Left hindlimb (tissue), 1 donor: ENCODE measurements at regions not wholly inside any gene's neighbourhood (a gene's known extent, or its start where the extent isn't known, plus 50 kb on each side); places are given as distances from the start of the nearest gene placed in this dataset.
A peak's percentile ranks its signal among the peaks of the same experiment; 100 is the strongest.
"Not testable (repeated sequence)": the region's sequence is repeated elsewhere in the genome, so short reads cannot be mapped to it uniquely, and the experiment has no call there.

Experiments
- DNase-seq: peaks from one replicate; pipeline ENCODE4 v3.0.0-alpha.2; 2018

DNA sequence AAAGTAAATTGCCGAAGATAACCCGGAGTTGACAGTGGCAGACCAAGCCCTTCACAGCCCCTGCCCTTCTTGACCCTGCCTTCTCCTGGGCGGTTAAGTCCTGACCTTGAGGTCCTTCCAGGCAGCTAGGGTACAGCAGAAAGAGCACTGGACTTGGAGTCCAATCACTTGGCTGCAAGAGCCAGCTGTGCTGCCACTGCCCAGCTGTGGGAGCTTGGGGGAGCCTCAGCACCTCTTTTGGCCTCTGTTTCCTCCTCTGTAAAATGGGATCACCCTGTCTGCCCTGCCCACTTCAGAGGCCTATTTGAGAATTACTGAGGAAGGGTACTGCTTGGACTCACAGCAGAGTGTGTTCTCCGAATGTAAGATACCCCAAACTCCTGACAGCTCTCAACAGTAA is 66.2 kb upstream of the SMAD6 start:
- DNase-seq: no peak

DNA sequence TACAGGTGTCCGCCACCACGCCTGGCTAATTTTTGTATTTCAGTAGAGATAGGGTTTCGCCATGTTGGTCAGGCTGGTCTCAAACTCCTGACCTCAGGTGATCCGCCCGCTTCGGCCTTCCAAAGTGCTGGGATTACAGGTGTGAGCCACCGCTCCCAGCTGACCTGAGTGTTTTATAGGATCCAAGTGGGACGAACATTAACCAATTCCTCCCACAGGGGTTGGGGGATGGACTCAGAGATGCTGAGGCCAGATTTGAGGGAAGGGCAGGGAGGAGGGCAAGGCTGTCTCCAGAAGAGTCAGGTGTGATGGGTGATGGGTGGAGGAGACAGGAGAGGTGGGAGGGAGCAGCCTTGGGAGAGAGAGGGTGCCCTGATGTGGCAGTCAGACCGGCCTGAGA is 65.0 kb upstream of the SMAD6 start:
- not testable (repeated sequence) for DNase-seq

DNA sequence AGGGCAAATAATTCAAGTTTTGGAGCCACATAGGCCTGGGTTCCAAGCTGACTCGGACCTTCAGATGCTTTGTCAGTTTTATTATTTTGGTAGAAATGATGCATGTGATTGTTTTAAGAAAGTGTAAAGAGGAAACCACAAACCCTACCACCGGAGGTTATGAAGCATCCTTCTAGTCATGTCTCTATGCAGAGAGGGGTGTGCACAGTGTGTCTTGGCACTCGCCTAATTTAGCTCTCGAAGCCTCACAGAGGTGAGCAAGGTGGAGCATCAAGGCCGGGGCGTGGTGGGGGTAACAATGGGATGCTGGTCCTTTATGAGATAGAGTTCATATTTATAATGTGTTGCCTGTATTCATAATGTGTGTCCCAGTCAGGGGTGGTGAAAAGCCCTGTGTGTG is 63.7 kb upstream of the SMAD6 start:
- no peak for DNase-seq

DNA sequence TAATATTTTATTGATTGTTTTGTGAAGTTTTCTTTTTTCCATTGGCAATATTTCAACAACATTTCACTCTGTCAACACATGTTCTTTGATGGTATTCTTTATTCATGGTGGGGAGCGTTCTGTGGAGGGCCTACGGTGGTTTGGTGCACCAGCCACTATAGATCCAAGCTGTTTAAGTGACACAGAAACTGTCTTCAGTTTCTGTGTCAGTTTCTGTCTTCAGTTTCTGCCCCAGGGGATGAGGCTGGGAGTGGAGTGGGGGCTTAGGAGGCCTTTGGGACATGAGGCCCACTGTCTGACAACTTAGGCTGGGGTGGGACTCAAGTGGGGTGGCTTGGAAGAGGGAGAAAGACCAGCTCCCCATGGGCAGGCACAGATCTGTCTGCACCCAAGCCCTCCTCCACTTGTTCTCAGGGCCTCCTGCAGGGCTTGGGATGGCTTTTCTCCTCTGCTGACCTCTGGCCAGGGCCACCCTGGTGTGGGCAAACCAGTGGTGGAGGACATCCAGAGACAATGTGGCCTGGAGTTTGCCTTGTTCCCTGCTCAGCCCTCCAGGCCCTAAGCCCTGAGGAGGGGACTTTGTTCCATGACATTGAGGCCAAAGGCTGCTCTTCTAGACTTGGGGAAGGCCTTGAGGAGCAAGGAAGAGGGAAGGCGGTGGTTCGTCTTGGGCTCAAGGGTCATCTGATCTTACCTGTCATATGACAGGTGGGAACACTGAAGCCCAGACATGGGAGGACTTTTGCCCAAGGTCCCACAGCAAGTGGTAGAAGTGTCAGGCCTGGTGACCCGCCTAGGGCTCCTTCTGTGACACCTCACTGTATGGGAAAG is 60.3 kb upstream of the SMAD6 start:
- DNase-seq: no peak

DNA sequence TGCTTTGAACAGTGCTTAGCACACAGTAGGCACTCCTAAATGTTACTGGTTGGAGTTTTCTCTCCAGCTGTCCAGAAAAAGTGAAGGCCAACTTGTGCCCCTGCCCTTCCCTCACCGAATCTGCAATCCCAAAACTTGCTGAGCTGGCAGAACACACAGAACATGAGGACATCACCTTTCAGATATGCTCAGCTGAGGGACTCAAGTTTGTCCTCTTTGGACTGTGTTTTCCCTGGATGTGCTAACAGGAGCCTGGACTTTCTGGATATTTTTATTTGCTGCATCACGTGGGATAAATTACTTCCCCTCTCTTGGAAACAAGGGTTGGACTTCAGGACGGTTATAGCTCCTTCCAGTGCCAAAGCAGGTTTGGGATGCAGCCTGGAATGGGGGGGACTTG is 59.5 kb upstream of the SMAD6 start:
- no peak for DNase-seq

DNA sequence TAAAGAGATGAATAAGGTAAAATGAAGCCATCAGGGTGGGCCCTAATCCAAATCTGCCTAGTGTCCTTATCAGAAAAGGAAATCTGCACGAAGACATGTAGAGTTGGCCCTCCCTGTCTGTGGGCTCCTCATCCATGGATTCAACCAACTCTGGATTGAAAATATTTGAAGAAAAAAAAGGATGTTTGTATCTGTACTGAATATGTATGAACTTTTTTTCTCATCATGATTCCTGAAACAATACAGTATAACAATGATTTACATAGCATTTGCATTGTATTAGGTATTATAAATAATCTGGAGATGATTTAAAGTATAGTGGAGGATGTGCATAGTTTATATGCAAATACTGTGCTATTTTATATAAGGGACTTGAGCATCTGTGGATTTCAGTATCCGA is 59.0 kb upstream of the SMAD6 start:
- DNase-seq: no peak

DNA sequence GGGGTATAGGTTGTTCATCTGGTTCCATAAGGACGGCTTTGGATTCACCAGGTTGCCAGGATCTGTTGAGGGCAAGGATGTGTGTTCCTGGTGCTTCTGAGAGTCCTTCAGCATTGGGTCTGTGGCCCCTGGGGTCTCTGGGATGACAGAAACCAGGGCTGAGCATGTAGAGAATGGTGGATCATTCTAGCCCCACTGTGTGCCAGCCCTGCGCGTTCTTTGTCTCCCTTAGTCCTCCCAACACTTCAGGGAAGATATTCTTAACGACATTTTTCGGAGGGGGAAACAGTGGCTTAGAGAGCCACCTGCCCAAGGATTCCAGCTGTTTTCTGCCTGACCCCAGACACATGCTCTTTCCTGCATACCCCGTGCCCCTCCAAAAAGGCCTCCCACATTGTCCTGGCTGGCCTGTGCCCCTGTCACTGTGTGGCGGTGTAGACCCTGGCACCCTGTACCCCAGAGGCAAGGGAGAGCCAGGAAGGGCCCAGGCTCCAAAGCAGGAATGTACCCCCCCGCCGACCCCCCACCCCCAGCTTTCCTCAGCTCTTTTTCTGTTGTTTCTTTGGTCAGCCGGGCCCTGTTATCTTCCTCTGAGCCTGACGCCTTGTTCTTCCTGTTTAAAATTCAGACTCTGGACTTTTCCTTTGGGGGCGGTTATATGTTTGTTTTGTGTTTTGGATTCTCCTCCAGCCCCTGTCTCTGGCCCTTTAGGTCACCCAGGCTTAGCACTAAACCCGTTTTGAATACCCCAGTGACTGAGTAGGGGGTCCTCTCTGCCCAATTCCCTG is 57.8 kb upstream of the SMAD6 start:
- no peak for DNase-seq

DNA sequence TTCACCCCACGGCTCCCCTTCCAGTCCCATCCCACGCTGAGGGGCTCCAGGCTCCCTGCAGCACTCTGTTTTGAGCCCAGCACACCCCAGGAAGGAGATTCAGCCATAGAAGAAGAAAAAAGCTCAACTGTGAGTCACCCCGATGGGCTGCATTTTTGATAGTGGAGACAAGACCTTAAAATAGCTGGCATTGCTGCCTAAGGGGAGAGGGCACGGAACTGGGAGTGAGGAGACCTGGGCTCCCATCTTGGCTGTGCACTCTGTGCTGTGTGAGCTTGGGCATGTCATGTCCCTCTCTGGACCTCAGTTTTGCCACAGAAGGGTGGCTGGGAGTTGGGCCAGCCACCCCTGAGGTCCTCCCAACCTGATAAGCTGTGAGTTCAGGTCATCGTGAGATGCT is 57.2 kb upstream of the SMAD6 start:
- DNase-seq: no peak

DNA sequence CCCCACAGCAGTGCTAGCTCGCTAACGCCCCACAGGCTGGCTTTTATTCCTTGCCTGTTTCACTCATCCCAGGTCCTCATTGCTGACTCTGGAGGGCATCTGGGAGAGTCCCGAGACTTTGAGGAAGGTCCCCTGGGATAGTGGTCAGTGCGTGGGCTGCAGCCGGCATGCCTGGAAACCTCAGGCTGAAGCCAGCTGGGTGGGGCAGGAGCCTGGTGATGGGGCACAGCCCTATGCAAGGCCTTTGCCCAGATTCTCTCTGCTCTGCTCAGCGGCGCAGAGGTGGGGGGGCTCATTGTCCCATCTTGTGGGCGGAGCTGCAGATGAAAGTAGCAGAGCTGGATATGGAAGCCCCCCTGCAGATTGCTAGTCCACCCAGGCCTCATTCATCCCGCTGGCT is 55.7 kb upstream of the SMAD6 start:
- peak; percentile 59 for DNase-seq

DNA sequence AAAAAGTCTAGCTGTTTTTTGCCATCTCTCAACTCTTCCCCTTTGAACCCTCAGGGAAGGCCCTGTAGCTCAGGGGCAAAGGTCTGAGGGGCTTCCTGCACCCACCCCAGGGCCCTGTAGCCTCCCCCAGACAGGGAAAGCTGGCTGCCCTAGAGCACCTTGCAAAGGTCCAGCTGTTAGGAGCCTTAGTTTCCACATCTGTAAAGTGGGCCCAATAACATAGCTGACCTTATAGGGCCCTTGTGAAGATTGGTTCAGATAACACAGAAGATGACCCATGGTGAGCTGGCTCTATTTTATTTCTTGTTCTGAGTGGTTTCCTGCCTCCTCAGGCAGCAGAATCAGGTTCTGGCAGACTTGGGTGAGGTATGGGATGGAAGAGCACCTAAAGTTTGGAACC is 55.2 kb upstream of the SMAD6 start:
- DNase-seq: no peak

DNA sequence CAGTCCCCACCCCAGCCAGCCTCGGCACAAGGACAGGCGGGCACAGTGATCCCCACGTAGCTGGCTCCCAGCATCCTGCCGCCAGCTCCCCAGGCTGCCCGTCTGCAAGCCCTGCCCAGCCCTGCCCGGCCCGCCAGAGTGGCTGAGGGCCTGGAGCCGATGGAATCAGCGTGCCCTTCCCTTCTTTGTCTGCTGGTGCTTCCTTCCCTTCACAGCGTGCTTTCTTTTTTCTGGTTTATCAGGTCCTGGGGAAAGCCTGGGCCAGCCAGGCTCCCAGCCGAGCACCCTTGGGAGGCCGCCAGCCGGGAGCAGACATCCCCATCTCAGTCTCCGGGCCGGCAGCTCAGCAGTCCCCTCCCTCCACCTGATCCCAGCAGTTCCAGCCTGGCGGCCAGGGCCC is 54.7 kb upstream of the SMAD6 start:
- no peak for DNase-seq

DNA sequence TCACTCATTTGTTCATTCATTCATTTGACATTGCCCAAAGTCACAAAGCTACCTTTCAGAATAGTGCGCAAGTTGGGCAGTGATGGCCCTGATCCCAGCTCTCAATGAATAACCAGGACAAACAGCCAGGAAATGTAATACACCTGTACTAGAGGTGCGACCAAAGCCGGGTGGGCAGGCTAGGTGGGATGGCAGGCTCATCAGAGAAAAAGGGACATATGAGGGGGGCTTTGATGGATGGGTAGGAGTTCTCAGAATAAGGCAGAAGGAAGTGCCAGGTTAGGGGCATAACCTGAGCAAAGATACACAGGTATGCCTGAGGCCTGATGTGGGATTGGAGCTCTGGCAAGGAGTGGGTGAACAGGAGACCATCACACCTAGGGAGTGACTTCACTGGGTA is 53.4 kb upstream of the SMAD6 start:
- DNase-seq: no peak

DNA sequence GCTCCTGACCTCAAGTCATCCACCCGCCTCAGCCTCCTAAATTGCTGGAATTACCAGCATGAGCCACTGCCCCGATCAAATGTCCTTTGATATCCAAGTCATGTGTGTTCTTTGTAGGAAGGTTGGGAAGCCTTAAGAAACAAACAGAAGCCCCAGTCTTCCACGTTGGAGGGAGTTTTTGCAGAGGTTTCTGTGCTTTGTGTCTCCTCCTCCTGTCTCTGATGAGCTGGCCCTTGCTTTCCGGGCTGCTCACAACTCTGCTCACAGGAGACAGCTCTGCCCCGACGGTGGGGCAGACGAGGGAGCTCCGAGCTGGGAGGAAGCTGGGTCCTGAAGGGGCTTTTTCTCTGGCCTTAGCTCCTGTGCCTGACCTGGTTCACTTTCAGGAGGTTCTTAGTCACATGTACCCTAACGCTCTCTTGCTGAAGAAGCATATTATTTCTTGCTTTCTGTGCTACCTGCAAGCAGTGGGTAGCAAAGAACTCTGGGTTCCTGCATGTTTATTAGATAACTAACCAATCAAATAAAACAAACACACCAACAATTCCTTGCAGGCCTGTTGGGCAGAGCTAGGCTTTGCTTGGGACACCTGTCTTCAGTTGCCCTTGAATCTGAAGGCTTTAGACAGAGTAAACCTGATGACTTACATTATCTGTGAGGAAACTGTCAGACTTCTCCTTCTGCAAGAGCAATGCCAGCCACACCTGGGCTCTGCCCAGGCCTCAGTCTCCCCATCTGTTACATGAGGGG is 52.6 kb upstream of the SMAD6 start:
- no peak for DNase-seq

DNA sequence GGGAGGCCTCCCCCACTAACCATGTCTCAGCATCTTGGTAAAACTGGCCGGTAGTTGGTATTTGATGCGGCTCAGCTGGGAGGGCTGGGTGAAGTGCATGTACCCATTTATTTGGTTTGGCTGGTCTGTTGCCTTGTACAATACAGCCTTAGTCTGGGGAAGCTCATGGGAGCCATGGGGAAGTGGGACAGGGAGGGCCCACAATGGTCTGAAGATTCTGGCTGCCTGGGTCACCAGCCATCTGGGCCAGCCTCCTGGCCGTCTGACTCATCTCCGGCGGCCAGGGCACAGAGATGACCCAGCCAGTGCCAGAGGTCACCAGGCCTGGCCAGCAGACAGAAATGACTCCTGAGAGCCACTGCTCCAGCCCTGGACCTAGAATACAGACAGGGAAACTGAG is 51.6 kb upstream of the SMAD6 start:
- DNase-seq: no peak

DNA sequence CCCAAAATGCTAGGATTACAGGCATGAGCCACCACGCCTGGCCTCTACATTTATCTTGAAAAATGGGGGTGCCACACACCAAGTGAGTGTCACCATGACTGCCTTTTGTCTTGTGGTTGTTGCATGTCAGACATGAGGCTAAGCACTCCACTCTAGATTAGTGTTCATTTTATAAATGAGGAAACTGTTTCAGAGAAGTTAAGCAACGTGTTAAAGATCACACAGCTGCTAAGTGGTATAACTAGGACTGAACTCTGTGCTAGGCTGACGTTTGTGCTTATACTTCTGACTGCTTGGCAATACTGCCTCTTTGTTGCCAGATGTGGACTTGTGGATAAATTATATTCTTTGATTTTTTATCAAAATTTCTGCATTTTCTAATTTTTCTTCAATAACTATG is 50.8 kb upstream of the SMAD6 start:
- no peak for DNase-seq

DNA sequence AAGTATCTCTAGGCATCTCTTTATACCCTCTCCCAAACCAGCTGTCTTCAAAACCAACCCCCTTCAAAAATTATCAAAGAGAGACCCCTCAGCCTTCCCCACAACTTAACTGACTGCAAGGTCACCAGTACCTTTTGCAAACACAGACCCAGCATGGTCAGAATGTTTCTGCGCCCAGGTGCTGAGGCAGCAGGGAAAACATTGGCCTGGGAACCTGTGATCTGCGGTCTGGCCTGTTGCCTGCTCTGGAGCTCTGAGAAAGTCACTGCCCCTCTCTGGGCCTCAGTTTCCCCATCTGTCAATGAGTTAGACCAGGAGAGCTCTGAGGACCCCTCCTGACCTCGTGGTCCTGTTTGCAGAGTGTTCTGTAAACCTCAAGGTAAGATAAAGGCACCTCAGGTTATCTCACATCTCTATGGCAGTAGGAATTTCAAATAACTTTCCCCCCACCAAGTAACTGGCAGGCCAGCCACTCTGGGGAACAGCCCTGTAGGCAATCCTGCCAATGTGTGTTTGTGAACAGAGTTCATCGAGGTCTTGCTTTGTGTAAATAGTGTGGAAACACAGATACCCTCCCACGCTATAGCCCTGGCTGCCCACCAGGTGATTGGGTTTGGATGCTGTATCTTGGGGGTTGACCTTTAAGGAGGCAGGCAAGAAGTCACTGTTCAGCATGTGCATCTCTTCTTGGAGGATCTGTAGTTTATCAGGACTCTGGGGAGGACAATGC is 50.0 kb upstream of the SMAD6 start:
- DNase-seq: no peak
